Fibroblast of mammary gland (primary cell): ENCODE measurements at regions not wholly inside any gene's neighbourhood (a gene's known extent, or its start where the extent isn't known, plus 50 kb on each side); places are given as distances from the start of the nearest gene placed in this dataset.

Experiments used
- DNase-seq: peaks from one replicate; pipeline ENCODE4 v3.0.0-alpha.2; 2010; ENCODE audit warnings: low read depth
- H3K4me3 ChIP-seq: 2 replicates; pipeline ENCODE4 v1.5.1; 2011; ENCODE audit warnings: low read depth, mild to moderate bottlenecking, low read length, moderate library complexity; ENCODE audit not compliant: control insufficient read depth
- TF ChIP-seq, protein P1 (sequence below): conservative IDR thresholded peaks from 2 replicates; pipeline ENCODE4 v1.5.1; 2011; ENCODE audit warnings: low read depth, low read length, inconsistent platforms; ENCODE audit not compliant: control insufficient read depth, insufficient read depth

DNA sequence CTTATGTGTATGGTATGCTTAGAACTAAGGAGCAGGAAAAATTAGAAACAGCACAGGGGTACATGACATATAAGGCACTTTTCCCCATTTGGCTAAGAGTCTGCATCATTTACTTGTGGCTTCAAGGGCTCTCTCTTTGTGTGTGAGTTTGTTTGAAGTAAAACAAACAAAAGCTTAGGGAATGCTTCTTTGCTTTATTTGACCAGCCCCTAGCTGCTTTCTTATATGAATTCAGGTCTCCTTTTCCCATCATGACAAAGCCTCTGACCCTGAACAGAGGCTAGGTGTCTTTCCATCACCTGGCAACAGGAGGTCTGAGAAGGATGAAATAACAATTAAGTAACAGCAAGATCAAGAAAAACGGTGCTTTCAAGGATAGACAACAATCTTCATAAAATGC is 643.8 kb upstream of the ADGRL2 start:
- no peak overlapping the region for H3K4me3 ChIP-seq
- DNase-seq = no peak
- TF ChIP-seq, protein P1, sequence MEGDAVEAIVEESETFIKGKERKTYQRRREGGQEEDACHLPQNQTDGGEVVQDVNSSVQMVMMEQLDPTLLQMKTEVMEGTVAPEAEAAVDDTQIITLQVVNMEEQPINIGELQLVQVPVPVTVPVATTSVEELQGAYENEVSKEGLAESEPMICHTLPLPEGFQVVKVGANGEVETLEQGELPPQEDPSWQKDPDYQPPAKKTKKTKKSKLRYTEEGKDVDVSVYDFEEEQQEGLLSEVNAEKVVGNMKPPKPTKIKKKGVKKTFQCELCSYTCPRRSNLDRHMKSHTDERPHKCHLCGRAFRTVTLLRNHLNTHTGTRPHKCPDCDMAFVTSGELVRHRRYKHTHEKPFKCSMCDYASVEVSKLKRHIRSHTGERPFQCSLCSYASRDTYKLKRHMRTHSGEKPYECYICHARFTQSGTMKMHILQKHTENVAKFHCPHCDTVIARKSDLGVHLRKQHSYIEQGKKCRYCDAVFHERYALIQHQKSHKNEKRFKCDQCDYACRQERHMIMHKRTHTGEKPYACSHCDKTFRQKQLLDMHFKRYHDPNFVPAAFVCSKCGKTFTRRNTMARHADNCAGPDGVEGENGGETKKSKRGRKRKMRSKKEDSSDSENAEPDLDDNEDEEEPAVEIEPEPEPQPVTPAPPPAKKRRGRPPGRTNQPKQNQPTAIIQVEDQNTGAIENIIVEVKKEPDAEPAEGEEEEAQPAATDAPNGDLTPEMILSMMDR = no peak

DNA sequence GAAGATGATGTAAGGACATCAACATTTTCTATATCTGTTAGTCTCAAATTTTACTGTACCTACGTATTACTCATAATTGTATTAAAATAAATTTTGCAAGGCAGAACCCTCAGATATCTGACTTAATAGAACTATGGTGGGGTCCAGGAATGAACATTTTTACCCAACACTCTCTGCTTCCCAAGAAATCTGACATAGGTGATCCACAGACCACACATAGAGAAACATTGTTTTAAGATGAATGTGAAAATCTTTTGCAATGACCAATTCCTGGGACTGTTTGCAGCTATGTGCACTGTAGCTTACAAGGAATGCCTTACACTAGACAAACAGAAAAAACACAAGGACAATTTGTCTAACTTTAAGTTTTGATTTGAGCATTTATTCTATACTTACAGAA is 645.6 kb upstream of the ADGRL2 start:
- TF ChIP-seq, protein P1 = no peak
- peak; percentile 22 for DNase-seq
- H3K4me3 ChIP-seq = no peak overlapping the region

DNA sequence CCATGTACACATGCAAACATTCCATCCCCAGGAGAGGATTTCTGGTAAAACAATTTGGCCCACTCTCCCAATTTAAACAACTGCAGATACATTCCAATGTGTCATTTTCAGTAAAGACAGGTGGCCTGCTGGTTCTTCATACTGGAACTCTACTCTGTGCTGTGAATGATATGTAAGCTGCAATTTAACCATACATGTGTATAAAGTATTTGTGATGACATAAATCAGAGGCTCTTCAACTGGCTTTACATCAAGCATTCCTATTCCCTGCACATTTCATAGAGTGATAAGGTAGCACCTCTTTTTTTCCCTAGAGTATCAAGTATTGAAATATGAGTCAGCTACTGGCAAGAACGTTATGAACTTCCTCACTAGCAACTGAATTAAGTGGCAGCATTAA is 649.5 kb upstream of the ADGRL2 start:
- DNase-seq = peak; percentile 7
- TF ChIP-seq, protein P1 = no peak

DNA sequence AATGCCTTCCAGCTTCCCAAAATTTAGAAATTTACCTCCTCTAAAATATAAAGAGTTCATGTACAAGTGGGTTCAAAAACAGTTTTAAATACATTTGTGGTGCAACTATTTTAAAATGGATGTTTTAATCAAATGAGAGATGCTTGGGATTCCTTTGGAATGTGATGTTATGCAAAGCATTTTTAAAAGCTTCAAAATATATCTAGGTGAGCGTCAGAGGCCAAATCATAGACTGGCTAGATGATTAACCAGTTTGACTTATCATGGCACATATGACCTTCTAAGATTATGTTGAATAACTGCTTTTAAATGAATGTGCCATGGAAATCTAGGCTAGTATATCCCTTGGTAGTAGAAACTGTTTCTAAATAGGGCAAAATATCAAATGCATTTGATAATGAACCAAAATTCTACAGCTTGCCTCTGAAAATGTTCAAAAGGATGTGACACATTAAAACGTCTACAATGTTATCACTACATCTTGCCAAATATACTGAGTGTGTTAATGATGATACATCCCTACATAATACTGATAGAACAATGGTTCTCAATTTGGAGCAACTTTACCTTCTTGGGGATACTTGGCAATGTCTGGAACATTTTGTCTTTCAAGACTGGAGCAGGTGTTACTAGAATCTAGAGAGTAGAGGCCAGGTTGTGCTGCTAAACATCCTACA is 650.9 kb upstream of the ADGRL2 start:
- TF ChIP-seq, protein P1 = no peak
- no peak overlapping the region for H3K4me3 ChIP-seq
- no peak for DNase-seq

More for the DNA sequence above, 649.5 kb upstream of the ADGRL2 start:
- H3K4me3 ChIP-seq = no peak overlapping the region

DNA sequence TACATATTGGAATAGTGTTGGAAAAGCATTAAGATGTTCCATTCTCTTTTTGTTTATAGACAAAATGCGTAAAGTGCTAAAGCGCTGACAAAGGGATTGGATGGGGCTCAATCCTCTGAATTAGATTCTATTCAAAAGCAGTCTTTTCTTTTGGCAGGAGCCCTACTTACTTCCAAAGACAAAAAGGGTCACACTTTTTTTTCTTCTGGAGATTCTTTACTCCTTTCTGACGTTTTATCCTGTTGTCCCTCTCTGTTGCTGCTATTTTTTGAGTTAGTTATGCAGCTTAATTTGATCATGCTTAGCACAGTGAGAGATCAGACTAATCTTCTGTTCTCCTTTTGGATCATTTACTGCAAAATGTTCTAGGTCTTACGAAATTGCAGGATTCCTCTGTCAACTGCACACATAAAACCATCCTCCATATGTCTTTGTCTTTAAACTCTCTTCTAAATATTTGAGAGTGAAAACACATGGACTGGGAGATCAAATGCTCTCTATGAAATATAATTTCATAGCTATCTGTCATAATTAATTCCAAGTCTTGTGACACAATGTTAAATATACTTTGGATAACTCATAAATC is 656.4 kb upstream of the ADGRL2 start:
- peak; percentile 18 for DNase-seq
- TF ChIP-seq, protein P1 = no peak
- no peak overlapping the region for H3K4me3 ChIP-seq

DNA sequence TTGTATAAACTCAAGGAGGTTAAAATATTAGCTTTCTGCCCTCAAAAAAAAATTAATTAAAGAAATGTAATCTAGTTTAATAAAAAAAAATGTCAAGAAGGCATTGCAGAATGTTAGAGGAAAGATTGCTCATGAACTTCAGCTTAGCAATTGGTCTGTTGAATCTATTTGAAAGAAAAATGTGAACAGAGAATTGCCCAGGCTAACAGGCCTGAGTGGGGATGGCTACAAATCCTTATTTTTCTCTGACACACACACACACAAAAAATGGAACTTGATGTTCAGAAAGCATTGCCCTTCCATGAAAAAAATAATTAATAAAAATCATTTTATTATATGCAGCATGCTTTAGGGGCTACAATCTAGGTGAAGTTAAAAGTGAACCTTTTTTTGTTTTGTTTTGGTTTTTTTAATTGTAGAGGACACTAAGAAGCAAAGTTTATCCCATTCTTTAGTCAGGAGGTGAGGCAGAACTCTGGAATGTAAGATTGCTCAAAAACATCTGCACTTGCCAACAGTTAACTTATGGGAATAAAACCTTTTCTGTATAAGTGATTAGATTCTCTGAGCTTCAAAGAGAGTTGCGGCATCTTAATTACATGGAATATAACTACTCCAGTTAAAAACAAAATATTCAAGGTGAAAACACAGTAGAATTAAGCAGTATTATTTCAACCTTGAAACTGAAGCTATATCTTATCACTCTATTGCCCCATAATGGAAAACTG is 658.5 kb upstream of the ADGRL2 start:
- no peak overlapping the region for H3K4me3 ChIP-seq
- peak; percentile 74 for DNase-seq
- TF ChIP-seq, protein P1 = no peak
